GM12875 (cell line): ENCODE measurements at regions not wholly inside any gene's neighbourhood (a gene's known extent, or its start where the extent isn't known, plus 50 kb on each side); places are given as distances from the start of the nearest gene placed in this dataset.

Experiments
- H3K4me3 ChIP-seq: one replicate; pipeline ENCODE4 v1.5.1; 2011; ENCODE audit warnings: low read depth, low read length, control low read depth
- TF ChIP-seq, protein P1 (sequence below): IDR thresholded peaks from 2 replicates; pipeline ENCODE4 v1.5.1; 2011; ENCODE audit warnings: low read depth, mild to moderate bottlenecking, control low read depth, inconsistent platforms, low read length, moderate library complexity, borderline replicate concordance; ENCODE audit not compliant: insufficient read depth

DNA sequence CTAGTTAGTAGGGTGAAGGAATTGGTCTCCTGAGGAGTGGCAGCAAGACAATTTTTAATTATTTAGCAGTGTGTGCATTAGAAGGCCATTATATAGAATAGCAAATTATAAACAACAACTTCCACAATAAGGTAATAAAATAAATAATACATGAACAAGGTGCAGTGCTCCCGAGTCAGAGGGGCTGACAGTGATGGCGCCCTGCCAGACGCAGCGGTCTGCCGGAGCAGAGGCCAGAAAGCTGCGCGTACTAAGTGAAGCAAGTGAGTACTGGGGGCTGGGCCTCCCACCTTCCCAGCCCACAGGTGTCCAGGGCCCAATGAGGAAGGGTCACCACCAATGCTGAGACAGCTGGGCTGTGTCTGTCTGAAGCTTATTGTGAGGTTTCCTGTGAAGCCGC lies 72.0 kb upstream of the VRK1 start:
- TF ChIP-seq, protein P1, sequence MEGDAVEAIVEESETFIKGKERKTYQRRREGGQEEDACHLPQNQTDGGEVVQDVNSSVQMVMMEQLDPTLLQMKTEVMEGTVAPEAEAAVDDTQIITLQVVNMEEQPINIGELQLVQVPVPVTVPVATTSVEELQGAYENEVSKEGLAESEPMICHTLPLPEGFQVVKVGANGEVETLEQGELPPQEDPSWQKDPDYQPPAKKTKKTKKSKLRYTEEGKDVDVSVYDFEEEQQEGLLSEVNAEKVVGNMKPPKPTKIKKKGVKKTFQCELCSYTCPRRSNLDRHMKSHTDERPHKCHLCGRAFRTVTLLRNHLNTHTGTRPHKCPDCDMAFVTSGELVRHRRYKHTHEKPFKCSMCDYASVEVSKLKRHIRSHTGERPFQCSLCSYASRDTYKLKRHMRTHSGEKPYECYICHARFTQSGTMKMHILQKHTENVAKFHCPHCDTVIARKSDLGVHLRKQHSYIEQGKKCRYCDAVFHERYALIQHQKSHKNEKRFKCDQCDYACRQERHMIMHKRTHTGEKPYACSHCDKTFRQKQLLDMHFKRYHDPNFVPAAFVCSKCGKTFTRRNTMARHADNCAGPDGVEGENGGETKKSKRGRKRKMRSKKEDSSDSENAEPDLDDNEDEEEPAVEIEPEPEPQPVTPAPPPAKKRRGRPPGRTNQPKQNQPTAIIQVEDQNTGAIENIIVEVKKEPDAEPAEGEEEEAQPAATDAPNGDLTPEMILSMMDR, result no peak
- no peak overlapping the region for H3K4me3 ChIP-seq

DNA sequence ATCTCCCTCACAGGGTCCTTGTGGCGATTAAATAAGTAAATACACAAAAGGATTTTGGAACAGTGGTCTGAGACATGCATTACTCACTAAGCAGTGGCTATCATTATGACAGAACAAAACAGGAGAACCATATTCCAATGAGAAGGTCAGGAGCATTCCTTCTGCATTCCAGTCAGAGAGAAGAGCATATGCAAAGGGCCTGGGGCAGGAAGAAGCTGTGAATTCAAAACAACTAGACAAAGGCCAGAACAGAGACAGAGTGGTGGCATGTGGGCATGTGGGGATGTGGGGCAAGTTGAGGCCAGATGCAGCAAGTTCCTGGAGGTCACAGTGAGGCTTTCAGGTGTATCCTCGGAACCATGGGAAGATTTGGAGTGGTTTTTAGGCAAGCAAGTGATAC lies 70.1 kb upstream of the VRK1 start:
- TF ChIP-seq, protein P1, result no peak
- no peak overlapping the region for H3K4me3 ChIP-seq

DNA sequence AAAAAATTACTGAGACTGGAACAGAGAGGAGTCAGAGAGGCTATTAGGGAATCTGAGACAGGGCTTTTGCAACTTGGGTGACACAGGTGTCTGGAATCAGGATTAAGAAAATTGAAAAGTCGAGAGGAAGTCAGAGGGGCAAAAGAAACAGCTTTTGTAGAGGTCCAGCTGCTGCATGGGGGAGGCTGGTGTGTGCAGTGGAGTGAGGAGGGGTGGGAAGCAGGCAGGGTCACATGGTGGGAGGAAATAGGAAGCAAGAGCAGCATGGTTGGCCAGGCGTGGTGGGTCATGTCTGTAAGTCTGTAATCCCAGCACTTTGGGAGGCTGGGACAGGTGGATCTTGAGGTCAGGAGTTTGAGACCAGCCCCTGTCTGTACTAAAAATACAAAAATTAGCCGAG lies 69.7 kb upstream of the VRK1 start:
- H3K4me3 ChIP-seq, result no peak overlapping the region
- TF ChIP-seq, protein P1, result no peak

DNA sequence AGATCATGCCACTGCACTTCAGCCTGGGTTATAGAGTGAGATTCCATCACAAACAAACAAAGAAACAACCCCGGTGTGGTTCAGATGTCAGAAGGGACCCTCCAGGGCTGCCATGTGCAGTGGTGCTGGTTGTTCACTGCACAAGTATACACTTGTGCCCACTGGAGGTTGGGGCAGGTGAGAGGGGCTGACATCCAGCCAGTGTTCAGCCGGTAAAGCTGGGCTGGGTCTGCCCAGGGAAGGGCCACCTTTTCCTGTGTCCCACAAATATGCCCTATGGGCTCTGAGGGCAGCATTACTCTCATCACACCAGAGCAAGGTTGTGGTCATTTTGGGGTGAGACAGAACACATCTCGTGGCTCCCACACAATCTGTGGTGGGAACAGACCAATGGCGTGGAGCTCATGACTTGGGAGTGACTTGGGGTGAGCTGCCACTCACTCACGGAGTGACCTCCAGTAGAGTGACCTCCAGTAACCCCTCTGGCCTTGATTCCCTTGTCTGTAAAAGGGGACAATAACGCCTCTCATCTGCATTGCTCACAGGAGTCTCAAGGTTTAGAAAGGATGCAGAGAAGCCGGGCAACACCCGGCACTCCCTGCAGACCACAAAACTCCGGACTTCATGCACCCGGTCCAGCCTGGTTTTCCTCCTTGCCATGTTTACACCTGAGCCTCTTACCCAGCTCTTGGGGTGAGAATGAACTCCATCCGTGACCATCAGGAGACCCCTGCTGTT lies 69.0 kb upstream of the VRK1 start:
- TF ChIP-seq, protein P1, result no peak
- no peak overlapping the region for H3K4me3 ChIP-seq

DNA sequence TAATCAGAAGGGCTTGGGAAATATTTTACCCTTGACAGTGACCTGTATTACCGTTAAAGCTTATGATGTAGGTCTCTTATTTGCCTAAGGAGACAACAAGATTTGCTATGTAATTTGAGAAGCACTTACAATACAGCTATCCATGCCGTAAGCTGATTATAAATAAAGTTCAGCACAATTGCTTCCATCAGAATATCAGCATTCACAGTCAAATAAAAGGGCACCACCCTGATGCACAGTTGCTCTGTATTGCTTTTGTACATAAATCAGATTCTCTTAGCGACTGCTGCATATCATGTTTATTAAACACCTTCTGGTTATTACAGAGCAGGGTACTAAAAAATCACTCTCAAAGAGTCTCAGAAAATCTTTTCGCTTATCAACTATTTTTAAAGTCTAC lies 67.3 kb upstream of the VRK1 start:
- TF ChIP-seq, protein P1, result no peak
- no peak overlapping the region for H3K4me3 ChIP-seq

DNA sequence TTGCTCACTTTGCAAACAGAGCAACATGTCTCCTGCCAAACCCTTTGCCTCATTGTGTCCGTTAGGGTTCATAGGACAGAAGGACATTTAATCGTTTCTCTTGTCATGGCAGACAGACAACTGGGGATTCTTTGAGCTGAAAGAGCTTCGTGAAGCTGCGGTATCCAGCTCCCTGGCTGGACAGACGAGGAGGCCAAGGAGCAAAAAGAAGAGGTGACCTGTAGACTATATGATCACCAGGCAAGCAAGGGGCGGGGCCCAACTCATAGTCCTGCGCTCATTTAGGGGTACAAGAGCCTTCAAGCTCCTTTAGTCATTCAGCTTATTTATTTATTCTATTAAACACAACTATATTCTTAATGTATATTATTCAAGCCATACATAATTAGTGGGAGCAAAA lies 66.8 kb upstream of the VRK1 start:
- TF ChIP-seq, protein P1, result no peak
- no peak overlapping the region for H3K4me3 ChIP-seq

DNA sequence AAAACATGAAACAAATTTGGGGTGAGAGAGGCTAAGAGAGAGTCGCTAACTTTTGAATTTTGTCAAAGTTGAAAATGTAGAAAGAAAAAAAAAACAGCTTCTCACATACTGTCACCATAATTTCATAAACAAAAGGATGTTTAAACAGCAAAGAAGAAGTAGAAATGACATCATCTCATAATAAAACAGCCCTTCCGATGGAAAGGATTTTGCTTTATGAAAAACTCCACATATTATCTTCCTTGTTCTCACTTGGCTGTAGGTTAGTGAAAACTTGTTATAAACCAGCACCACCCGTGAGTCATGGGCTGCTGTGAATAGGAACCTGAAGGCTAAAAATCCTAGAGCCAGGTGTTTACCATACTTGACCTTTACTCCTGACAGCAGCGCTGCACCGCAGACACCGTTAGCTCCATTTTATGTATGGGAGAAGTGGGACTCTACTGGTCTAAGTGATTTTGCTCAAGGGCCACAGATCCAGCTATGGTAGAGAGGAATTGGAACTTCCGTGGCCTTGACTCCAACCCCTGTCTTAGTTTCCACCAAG lies 63.0 kb upstream of the VRK1 start:
- no peak overlapping the region for H3K4me3 ChIP-seq
- TF ChIP-seq, protein P1, result no peak
